OCI-LY3 (cell line): ENCODE measurements at regions not wholly inside any gene's neighbourhood (a gene's known extent, or its start where the extent isn't known, plus 50 kb on each side); places are given as distances from the start of the nearest gene placed in this dataset.

Experiments used
- H2AFZ ChIP-seq: fragments of 200-600, 300-600 bp; shearing (Covaris generic); 2 replicates; pipeline ENCODE4 v1.6.0; 2014; ENCODE audit warnings: antibody characterized with exemption, low read depth, low read length
- H3K27ac ChIP-seq: fragments of 200-600, 300-600 bp; sonication (generic); 2 replicates; pipeline ENCODE4 v1.5.1; 2014; ENCODE audit warnings: mild to moderate bottlenecking, low read length, moderate library complexity, mixed read lengths
- H3K27me3 ChIP-seq: fragments of 200-600, 300-600 bp; sonication (generic); 2 replicates; pipeline ENCODE4 v1.6.1; 2014; ENCODE audit warnings: low read depth, low read length, mixed read lengths
- H3K36me3 ChIP-seq: fragments of 200-600, 300-600 bp; sonication (generic); replicated peaks from 2 replicates; pipeline ENCODE3; 2014; ENCODE audit warnings: low read depth, low read length, mixed read lengths
- H3K4me1 ChIP-seq: fragments of 300-600, 200-600 bp; sonication (generic); 2 replicates; pipeline ENCODE4 v1.6.1; 2014; ENCODE audit warnings: low read length, mixed read lengths
- H3K4me2 ChIP-seq: fragments of 200-600, 300-600 bp; sonication (generic); 2 replicates; pipeline ENCODE4 v1.6.1; 2014; ENCODE audit warnings: low read length, mixed read lengths
- H3K4me3 ChIP-seq: fragments of 300-600, 200-600 bp; sonication (generic); 2 replicates; pipeline ENCODE4 v1.5.1; 2014; ENCODE audit warnings: antibody characterized with exemption, mild to moderate bottlenecking, low read length, moderate library complexity
- H3K79me2 ChIP-seq: fragments of 300-600, 200-600 bp; shearing (Covaris generic); 2 replicates; pipeline ENCODE4 v1.6.1; 2014; ENCODE audit warnings: mild to moderate bottlenecking, low read length, mixed read lengths
- H3K9ac ChIP-seq: fragments of 300-600, 200-600 bp; shearing (Covaris generic); 2 replicates; pipeline ENCODE4 v1.6.0; 2014; ENCODE audit warnings: mild to moderate bottlenecking, low read length, moderate library complexity
- H3K9me3 ChIP-seq: fragments of 200-600, 300-600 bp; shearing (Covaris generic); 2 replicates; pipeline ENCODE4 v1.6.1; 2014; ENCODE audit warnings: low read length, mixed read lengths; ENCODE audit not compliant: insufficient read depth
- H4K20me1 ChIP-seq: fragments of 200-600, 300-600 bp; sonication (generic); 2 replicates; pipeline ENCODE4 v1.6.1; 2016; ENCODE audit warnings: low read length, mixed read lengths; ENCODE audit not compliant: insufficient read depth
- CTCF ChIP-seq: fragments of 200-600, 300-600 bp; sonication (generic); IDR thresholded peaks from 2 replicates; pipeline ENCODE4 v1.5.1; 2014; ENCODE audit warnings: antibody characterized with exemption, low read length, low read depth
- EZH2phosphoT487 ChIP-seq: fragments of 200-600 bp; shearing (Covaris generic); IDR thresholded peaks from 2 replicates; pipeline ENCODE4 v1.6.1; 2018; ENCODE audit warnings: antibody characterized with exemption, mixed run types, low read depth

GRCh38 chr7:98509836-98510235 lies 107.2 kb upstream of the NPTX2 start:
- TF ChIP-seq EZH2phosphoT487 (no peak), CTCF (no peak)

DNA sequence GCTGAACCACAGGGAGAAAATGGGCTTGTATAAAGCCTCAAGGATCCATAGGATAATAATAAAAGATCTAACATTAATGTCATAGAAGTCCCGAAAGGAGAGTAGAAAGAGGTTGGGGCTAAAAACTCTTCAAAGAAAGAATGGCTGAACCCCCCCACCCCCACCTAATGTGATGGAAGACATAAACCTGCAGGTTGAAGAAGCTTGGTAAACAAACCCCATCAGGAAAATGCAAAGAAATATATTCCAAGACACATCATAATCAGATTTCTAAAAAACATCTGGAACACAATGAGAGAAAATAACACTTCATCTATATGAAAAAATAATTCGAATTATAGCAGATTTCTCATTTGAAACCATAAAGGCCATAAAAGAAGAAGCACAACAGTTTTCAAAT lies 105.6 kb upstream of the BAIAP2L1 start:
- Histone ChIP-seq H3K36me3 (no peaks in the 10 kb centered on the region), H3K4me2 (no peak overlapping the region), H2AFZ (no peak overlapping the region), H3K4me3 (no peak overlapping the region), H3K27me3 (peaks cover 13% of the 10 kb centered on the region), H3K4me1 (no peaks in the 10 kb centered on the region), H3K79me2 (no peaks in the 10 kb centered on the region), H3K9me3 (no peaks in the 10 kb centered on the region), H3K9ac (no peak overlapping the region), H4K20me1 (no peaks in the 10 kb centered on the region), H3K27ac (no peak overlapping the region)
- no peak for TF ChIP-seq CTCF
- TF ChIP-seq EZH2phosphoT487: no peak

More at GRCh38 chr7:98509836-98510235, 107.2 kb upstream of the NPTX2 start:
- H3K9me3 ChIP-seq: no peaks in the 10 kb centered on the region
- peaks cover 13% of the 10 kb centered on the region for H3K27me3 ChIP-seq
- H3K27ac ChIP-seq: no peak overlapping the region
- no peaks in the 10 kb centered on the region for H3K79me2 ChIP-seq
- no peak overlapping the region for H3K9ac ChIP-seq
- no peak overlapping the region for H3K4me2 ChIP-seq
- no peak overlapping the region for H2AFZ ChIP-seq
- H3K36me3 ChIP-seq: no peaks in the 10 kb centered on the region
- no peaks in the 10 kb centered on the region for H3K4me1 ChIP-seq
- no peaks in the 10 kb centered on the region for H4K20me1 ChIP-seq
- no peak overlapping the region for H3K4me3 ChIP-seq

DNA sequence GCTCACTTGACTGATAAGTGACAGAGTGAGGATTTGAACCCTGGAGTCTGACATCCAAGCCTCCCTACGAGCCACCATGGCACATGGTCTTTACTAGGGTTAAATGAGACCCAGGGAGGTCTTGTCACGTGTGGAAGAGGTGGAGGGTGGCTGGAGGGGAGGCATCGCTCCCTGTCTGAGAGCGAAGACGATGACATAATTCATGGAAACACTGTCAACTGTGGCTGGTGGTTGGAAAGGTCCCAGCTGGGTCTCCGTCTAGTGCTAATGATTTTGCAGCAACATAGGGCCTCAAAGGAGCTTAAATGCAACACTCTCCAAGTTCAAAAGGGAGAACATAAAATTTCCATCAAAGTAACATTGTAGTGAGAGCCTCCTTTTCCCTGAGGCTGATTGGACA lies 99.9 kb upstream of the BAIAP2L1 start:
- no peak for TF ChIP-seq EZH2phosphoT487
- no peak for TF ChIP-seq CTCF
- no peaks in the 10 kb centered on the region for H3K4me1 ChIP-seq

DNA sequence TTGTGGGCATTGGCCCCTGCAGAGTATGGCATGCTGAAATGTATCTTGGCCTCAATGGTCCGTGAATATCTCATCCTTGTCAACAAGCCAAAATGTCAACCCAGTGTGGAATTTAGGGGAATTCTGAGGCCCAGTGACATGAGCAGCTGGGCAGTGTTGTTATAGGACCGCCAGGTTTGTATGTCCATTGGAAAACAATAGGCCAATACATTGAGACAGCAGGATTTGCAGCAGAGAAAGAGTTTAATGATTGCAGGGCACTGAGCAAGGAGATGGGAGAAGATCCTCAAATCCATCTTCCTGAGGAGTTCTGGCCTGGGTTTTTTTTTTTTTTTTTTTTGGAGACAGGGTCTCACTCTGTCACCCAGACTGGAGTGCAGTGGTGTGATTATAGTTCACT lies 95.7 kb upstream of the BAIAP2L1 start:
- Histone ChIP-seq H4K20me1 (no peaks in the 10 kb centered on the region), H3K27me3 (no peaks in the 10 kb centered on the region), H3K27ac (no peak overlapping the region), H3K36me3 (no peaks in the 10 kb centered on the region), H3K9ac (no peak overlapping the region), H3K4me1 (no peaks in the 10 kb centered on the region), H3K4me2 (no peak overlapping the region), H3K9me3 (peaks cover 9% of the 10 kb centered on the region), H3K79me2 (no peaks in the 10 kb centered on the region), H2AFZ (no peak overlapping the region), H3K4me3 (no peak overlapping the region)
- TF ChIP-seq EZH2phosphoT487 (no peak), CTCF (no peak)

More for the DNA sequence above, 99.9 kb upstream of the BAIAP2L1 start:
- Histone ChIP-seq H3K36me3 (no peaks in the 10 kb centered on the region), H3K4me3 (no peak overlapping the region), H3K79me2 (no peaks in the 10 kb centered on the region), H3K27me3 (no peaks in the 10 kb centered on the region; the same call in 1 of the 2 replicates), H3K4me2 (no peak overlapping the region), H3K9ac (no peak overlapping the region), H3K27ac (no peak overlapping the region), H2AFZ (no peak overlapping the region), H4K20me1 (no peaks in the 10 kb centered on the region), H3K9me3 (peaks cover 9% of the 10 kb centered on the region)
